B cell (primary cell): ENCODE measurements at regions not wholly inside any gene's neighbourhood (a gene's known extent, or its start where the extent isn't known, plus 50 kb on each side); places are given as distances from the start of the nearest gene placed in this dataset.

Source experiments
- ATAC-seq: fragments of 200-7000 bp; cut with Tn5 transposase; one replicate; pipeline ENCODE4 v1.10.0; 2021; ENCODE audit warnings: low read depth, mild to moderate bottlenecking, moderate number of reproducible peaks, moderate library complexity
- CTCF ChIA-PET: fragments of 350-600 bp; sonication (Branson Sonifier 250); formaldehyde crosslinking; loops from one replicate; lab custom pipeline; 2021; ENCODE audit warnings: antibody characterized with exemption, inconsistent platforms; lab: Charles Lee
- POLR2A ChIA-PET: fragments of 350-600 bp; sonication (Branson Sonifier 250); formaldehyde crosslinking; loops from one replicate; lab custom pipeline; 2021; ENCODE audit warnings: antibody characterized with exemption; lab: Charles Lee
- DNase-seq: peaks from one replicate; pipeline ENCODE4 v3.0.0; 2013
- H2AFZ ChIP-seq: 2 replicates; pipeline ENCODE4 v1.6.1; 2012; ENCODE audit warnings: mild to moderate bottlenecking, low read depth, low read length; ENCODE audit not compliant: insufficient read depth, poor library complexity, severe bottlenecking
- H3K27ac ChIP-seq, 2 donors: 1 replicate in 1 of 2; 2 replicates in 1 of 2; pipeline ENCODE4 v1.5.1; 2012 to 2013; ENCODE audit warnings: low read length in 2 of 2, mild to moderate bottlenecking in 2 of 2, moderate library complexity in 1 of 2
- H3K27me3 ChIP-seq, 4 experiments: fragments of 200-600 bp in 1 of 4; sonication (generic) in 1 of 4; replicated peaks in 1 of 4; 1 replicate in 2 of 4; 2 replicates in 2 of 4; pipeline versions ENCODE4 v1.6.1 to v1.7.0; 2013 to 2016; ENCODE audit warnings: low read length in 3 of 4, mild to moderate bottlenecking in 2 of 4, mixed read lengths in 1 of 4, moderate library complexity in 1 of 4; ENCODE audit not compliant: insufficient read depth in 4 of 4, control insufficient read depth in 3 of 4; ENCODE audit errors: control extremely low read depth in 1 of 4
- H3K36me3 ChIP-seq, 2 experiments: replicated peaks in 1 of 2; 1 replicate in 1 of 2; 2 replicates in 1 of 2; pipeline versions ENCODE4 v1.6.1 to v1.7.1; 2013; ENCODE audit warnings: low read length in 1 of 2; ENCODE audit not compliant: insufficient read depth in 2 of 2, control insufficient read depth in 1 of 2; ENCODE audit errors: control extremely low read depth in 1 of 2, extremely low read depth in 1 of 2
- H3K4me1 ChIP-seq, 2 donors: fragments of 200-600 bp in 1 of 2; sonication (generic) in 1 of 2; 1 replicate in 1 of 2; 2 replicates in 1 of 2; pipeline versions ENCODE4 v1.5.1 to v1.6.1; 2013 to 2017; ENCODE audit warnings: low read length in 2 of 2; ENCODE audit not compliant: control insufficient read depth in 2 of 2, insufficient read depth in 2 of 2
- H3K4me2 ChIP-seq: replicated peaks from 2 replicates; pipeline ENCODE3; 2012; ENCODE audit warnings: mild to moderate bottlenecking, low read depth, low read length; ENCODE audit not compliant: poor library complexity, severe bottlenecking
- H3K4me3 ChIP-seq, 5 experiments: fragments of 200-600 bp in 1 of 5; sonication (generic) in 1 of 5; 1 replicate in 3 of 5; 2 replicates in 2 of 5; pipeline versions ENCODE4 v1.5.1 to v1.7.0; 2011 to 2016; ENCODE audit warnings: low read length in 4 of 5, mild to moderate bottlenecking in 4 of 5, low read depth in 2 of 5, control low read depth in 1 of 5, moderate library complexity in 1 of 5; ENCODE audit not compliant: insufficient read depth in 1 of 5; ENCODE audit errors: control extremely low read depth in 1 of 5, extremely low read depth in 1 of 5
- H3K79me2 ChIP-seq: fragments of 200-600 bp; sonication (generic); one replicate; pipeline ENCODE4 v1.6.0; 2016; ENCODE audit warnings: low read length; ENCODE audit not compliant: control insufficient read depth, insufficient read depth
- H3K9ac ChIP-seq: fragments of 200-600 bp; sonication (generic); 2 replicates; pipeline ENCODE4 v1.6.1; 2017; ENCODE audit warnings: mild to moderate bottlenecking, low read length, moderate library complexity
- H3K9me3 ChIP-seq, 3 donors: one replicate each; pipeline versions ENCODE4 v1.6.1 to v1.7.1; 2013; ENCODE audit warnings: low read length in 2 of 3; ENCODE audit not compliant: control insufficient read depth in 2 of 3, insufficient read depth in 1 of 3; ENCODE audit errors: control extremely low read depth in 1 of 3
- H4K20me1 ChIP-seq: 2 replicates; pipeline ENCODE4 v1.6.0; 2012; ENCODE audit warnings: mild to moderate bottlenecking, low read length; ENCODE audit not compliant: insufficient read depth, control insufficient read depth, poor library complexity, severe bottlenecking
- H3K27ac Mint-ChIP-seq: one replicate; pipeline ENCODE4 v1.8.0; 2021; ENCODE audit warnings: mixed read lengths
- H3K27me3 Mint-ChIP-seq: one replicate; pipeline ENCODE4 v1.8.0; 2021; ENCODE audit warnings: mixed read lengths
- H3K4me1 Mint-ChIP-seq: one replicate; pipeline ENCODE4 v1.8.0; 2021; ENCODE audit warnings: mixed read lengths
- H3K4me3 Mint-ChIP-seq: one replicate; pipeline ENCODE4 v1.8.0; 2021; ENCODE audit warnings: mixed read lengths
- H3K9me3 Mint-ChIP-seq: one replicate; pipeline ENCODE4 v1.8.0; 2022; ENCODE audit warnings: mixed read lengths; ENCODE audit not compliant: insufficient read depth
- CTCF ChIP-seq: fragments of 200-600 bp; IDR thresholded peaks from one replicate; pipeline ENCODE4 v1.8.0; 2022; ENCODE audit warnings: antibody characterized with exemption, mild to moderate bottlenecking
- EZH2 ChIP-seq: IDR thresholded peaks from 2 replicates; pipeline ENCODE4 v1.6.1; 2012; ENCODE audit warnings: borderline replicate concordance, low read depth, mild to moderate bottlenecking, moderate library complexity, low read length; ENCODE audit not compliant: insufficient read depth, poor library complexity, severe bottlenecking
- WGBS: methylation state at CpG from one replicate; pipeline ENCODE4 v1.1.5; 2013; ENCODE audit warnings: missing lambda C conversion rate; ENCODE audit not compliant: insufficient coverage; 5-methylcytosine and 5-hydroxymethylcytosine counted together
- intact Hi-C: fragments of 100-400 bp; cut with micrococcal nuclease; formaldehyde crosslinking; loops from one replicate; pipeline ENCODE4 v1.10.0; 2022

GRCh38 chr1:191541758-191542157 is 616.5 kb upstream of the RGS18 start:
- Histone ChIP-seq H3K9me3 (peaks cover 0 to 1% (median 0%) of the 10 kb centered on the region in 3 donors), H3K79me2 (no peaks in the 10 kb centered on the region), H3K36me3 (no peaks in the 10 kb centered on the region), H2AFZ (no peak overlapping the region), H3K27ac (no peak overlapping the region), H3K4me1 (no peaks in the 10 kb centered on the region), H4K20me1 (no peaks in the 10 kb centered on the region), H3K4me3 (no peak overlapping the region), H3K4me2 (no peak overlapping the region), H3K27me3 (no peaks in the 10 kb centered on the region), H3K9ac (no peak overlapping the region)
- intact Hi-C loops, result no loop called here
- no peaks in the 10 kb centered on the region for H3K27me3 Mint-ChIP-seq
- no CpG with 5 or more reads among the region's 1 CpG for WGBS
- ATAC-seq (no peak), DNase-seq (no peak)
- H3K27ac Mint-ChIP-seq, result no peak overlapping the region
- no peak overlapping the region for H3K4me3 Mint-ChIP-seq
- CTCF ChIA-PET, result no interaction called here
- POLR2A ChIA-PET, result no interaction called here
- TF ChIP-seq CTCF (no peak), EZH2 (no peak)
- no peaks in the 10 kb centered on the region for H3K4me1 Mint-ChIP-seq
- H3K9me3 Mint-ChIP-seq, result peaks cover 2% of the 10 kb centered on the region

- intact Hi-C loops, result no loop called here
- no peak overlapping the region for H3K4me2 ChIP-seq
- H3K79me2 ChIP-seq, result no peaks in the 10 kb centered on the region
- Mint-ChIP-seq H3K27me3 (no peaks in the 10 kb centered on the region), H3K9me3 (no peaks in the 10 kb centered on the region), H3K4me1 (no peaks in the 10 kb centered on the region), H3K27ac (no peak overlapping the region), H3K4me3 (no peak overlapping the region)
- DNase-seq (no peak), ATAC-seq (no peak)
- no peak overlapping the region for H3K4me3 ChIP-seq
- H3K27ac ChIP-seq, result no peak overlapping the region
- ChIA-PET POLR2A (no interaction called here), CTCF (no interaction called here)
- H4K20me1 ChIP-seq, result no peaks in the 10 kb centered on the region
- H3K36me3 ChIP-seq, result no peaks in the 10 kb centered on the region
- no peak overlapping the region for H2AFZ ChIP-seq
- no peak overlapping the region for H3K9ac ChIP-seq
- peaks cover 0 to 1% (median 0%) of the 10 kb centered on the region in 3 donors for H3K9me3 ChIP-seq
- H3K4me1 ChIP-seq, result no peaks in the 10 kb centered on the region
- TF ChIP-seq EZH2 (no peak), CTCF (no peak)
- H3K27me3 ChIP-seq, result no peaks in the 10 kb centered on the region
These were observed 615.8 kb upstream of the RGS18 start for GRCh38 chr1:191542444-191542843.
